ENCODE measurements at regions not wholly inside any gene's neighbourhood (a gene's known extent, or its start where the extent isn't known, plus 50 kb on each side); places are given as distances from the start of the nearest gene placed in this dataset.

DNA sequence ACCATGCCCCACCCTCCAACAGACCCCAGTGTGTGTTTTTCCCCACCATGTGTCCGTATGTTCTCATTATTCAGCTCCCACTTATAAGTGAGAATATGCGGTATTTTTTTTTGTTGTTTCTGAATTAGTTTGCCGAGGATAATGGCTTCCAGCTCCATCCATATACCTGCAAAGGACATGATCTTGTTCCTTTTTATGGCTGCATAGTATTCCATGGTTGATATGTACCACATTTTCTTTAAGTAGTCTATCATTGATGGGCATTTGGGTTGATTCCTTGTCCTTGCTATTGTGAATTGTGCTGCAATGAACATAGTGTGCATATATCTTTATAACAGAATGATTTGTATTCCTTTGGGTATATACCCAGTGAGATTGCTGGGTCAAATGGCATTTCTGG, 176.9 kb downstream of the UTRN start:
- intact Hi-C loops (cut with micrococcal nuclease) = loop anchor here (10.0 kb wide), 1 partner anchor 117 kb away; no protein-coding TSS in a partner anchor
- POLR2A ChIA-PET = no interaction called here
- H3K4me1 Mint-ChIP-seq (ENCODE audit: low read depth) = peaks cover 20% of the 10 kb centered on the region
- H3K27ac Mint-ChIP-seq = no peak overlapping the region
- TF ChIP-seq, protein P1, sequence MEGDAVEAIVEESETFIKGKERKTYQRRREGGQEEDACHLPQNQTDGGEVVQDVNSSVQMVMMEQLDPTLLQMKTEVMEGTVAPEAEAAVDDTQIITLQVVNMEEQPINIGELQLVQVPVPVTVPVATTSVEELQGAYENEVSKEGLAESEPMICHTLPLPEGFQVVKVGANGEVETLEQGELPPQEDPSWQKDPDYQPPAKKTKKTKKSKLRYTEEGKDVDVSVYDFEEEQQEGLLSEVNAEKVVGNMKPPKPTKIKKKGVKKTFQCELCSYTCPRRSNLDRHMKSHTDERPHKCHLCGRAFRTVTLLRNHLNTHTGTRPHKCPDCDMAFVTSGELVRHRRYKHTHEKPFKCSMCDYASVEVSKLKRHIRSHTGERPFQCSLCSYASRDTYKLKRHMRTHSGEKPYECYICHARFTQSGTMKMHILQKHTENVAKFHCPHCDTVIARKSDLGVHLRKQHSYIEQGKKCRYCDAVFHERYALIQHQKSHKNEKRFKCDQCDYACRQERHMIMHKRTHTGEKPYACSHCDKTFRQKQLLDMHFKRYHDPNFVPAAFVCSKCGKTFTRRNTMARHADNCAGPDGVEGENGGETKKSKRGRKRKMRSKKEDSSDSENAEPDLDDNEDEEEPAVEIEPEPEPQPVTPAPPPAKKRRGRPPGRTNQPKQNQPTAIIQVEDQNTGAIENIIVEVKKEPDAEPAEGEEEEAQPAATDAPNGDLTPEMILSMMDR (IDR thresholded peaks at IDR 0.05) = no peak
- peaks cover 44% of the 10 kb centered on the region for H3K36me3 Mint-ChIP-seq (ENCODE audit: low read depth)
- ATAC-seq (no peak), DNase-seq (no peak)
- no peaks in the 10 kb centered on the region for H3K27me3 Mint-ChIP-seq
- no peak overlapping the region for H3K4me3 Mint-ChIP-seq
- CTCF ChIA-PET = interaction anchor here (0.5 to 0.8 kb wide), 2 partner anchors 14 to 28 kb away, joined by 3 read pairs; no protein-coding TSS in a partner anchor
- no peaks in the 10 kb centered on the region for H3K9me3 Mint-ChIP-seq

DNA sequence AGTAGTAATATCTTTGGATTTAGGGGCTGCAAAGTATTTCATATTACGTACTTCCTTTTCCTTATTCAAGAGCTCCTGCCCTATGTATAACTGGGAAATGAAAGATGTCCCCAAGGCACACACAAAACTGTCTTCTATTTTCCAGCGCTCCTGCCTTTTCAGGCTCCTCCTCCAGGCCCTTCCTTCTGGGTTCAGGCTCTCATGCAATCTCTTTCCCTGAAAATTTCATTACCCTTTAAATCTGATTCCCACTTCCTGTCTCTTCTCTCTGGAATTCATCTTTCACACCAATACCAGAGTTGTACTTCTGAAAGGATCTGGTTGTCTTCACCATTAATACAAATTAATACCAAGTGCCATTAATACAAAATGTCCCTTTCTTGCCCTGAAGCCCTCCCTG, 181.6 kb downstream of the UTRN start:
- intact Hi-C loops (cut with micrococcal nuclease) = loop anchor here (10.0 kb wide), 1 partner anchor 122 kb away; no protein-coding TSS in a partner anchor
- TF ChIP-seq, protein P1 (IDR thresholded peaks at IDR 0.05) = no peak
- ChIA-PET POLR2A (no interaction called here), CTCF (interaction anchor here (1.0 to 1.4 kb wide), 3 partner anchors 12 to 32 kb away, joined by 3 read pairs; no protein-coding TSS in a partner anchor)
- ATAC-seq = no peak
- H3K4me1 Mint-ChIP-seq (ENCODE audit: low read depth) = peaks cover 23% of the 10 kb centered on the region
- H3K27me3 Mint-ChIP-seq = no peaks in the 10 kb centered on the region
- no peak for DNase-seq
- H3K27ac Mint-ChIP-seq = no peak overlapping the region
- no peak overlapping the region for H3K4me3 Mint-ChIP-seq
- peaks cover 35% of the 10 kb centered on the region for H3K36me3 Mint-ChIP-seq (ENCODE audit: low read depth)
- H3K9me3 Mint-ChIP-seq = no peaks in the 10 kb centered on the region

DNA sequence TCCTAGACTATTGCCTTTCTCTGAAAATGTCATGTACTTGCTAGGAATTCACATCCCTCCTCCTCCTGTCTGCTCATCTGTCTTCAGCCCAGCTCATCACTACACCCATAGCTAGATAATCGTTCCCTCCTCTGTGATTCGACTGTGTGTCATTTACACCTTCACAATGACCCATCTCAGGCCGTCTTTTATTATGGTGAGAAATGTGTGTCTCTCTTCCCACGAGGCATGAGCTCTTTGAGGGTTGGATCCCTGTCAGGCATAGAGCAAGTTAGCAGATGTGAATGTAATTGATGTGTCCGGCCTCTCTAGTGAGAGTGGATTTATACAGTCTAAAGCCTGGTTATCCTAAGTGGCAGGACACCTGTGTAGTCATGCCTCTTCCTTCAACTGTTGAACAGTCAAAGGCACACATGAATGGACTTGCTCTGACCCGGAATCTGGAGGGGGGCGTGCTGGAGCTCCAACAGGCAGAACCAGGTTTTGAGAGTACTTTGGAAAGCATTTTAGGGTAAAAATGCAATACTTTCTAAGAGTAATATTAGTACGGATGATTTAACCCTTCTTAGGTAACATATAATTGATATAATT, 182.1 kb downstream of the UTRN start:
- Mint-ChIP-seq H3K4me1 (ENCODE audit: low read depth) (peaks cover 23% of the 10 kb centered on the region), H3K27ac (no peak overlapping the region), H3K4me3 (no peak overlapping the region), H3K9me3 (no peaks in the 10 kb centered on the region), H3K36me3 (ENCODE audit: low read depth) (peaks cover 30% of the 10 kb centered on the region), H3K27me3 (no peaks in the 10 kb centered on the region)
- CTCF ChIA-PET = interaction anchor here (0.8 to 3.0 kb wide), 6 partner anchors 8 to 117 kb away, joined by 3 to 15 read pairs (median 3); no protein-coding TSS in a partner anchor
- POLR2A ChIA-PET = no interaction called here
- DNase-seq (no peak), ATAC-seq (no peak)
- TF ChIP-seq, protein P1 (IDR thresholded peaks at IDR 0.05) = no peak
- intact Hi-C loops (cut with micrococcal nuclease) = loop anchor here (10.0 kb wide), 1 partner anchor 122 kb away; no protein-coding TSS in a partner anchor

DNA sequence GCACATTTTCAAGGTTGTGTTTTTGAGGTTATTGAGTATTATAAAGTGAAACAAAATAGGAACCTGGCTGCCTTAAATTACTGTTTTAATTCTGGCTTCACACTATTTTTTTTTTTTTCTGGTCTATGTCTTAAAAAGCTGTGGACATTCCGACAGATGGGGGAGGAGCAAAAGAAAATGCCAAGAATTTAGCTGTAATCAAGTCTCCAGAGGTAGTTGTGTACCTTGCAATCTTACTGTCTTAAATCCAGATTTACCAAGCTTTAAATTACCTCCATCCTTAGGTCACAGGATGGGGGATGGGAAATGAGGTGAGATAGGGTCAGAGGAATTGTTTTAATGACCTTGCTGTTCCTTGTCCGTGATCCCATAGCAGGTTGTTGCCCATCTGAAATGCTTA, 182.8 kb downstream of the UTRN start:
- peaks cover 27% of the 10 kb centered on the region for H3K36me3 Mint-ChIP-seq (ENCODE audit: low read depth)
- intact Hi-C loops (cut with micrococcal nuclease) = loop anchor here (10.0 kb wide), 1 partner anchor 123 kb away; no protein-coding TSS in a partner anchor

More for the DNA sequence above, 182.8 kb downstream of the UTRN start:
- ChIA-PET CTCF (interaction anchor here (0.8 to 3.0 kb wide), 4 partner anchors 8 to 118 kb away, joined by 3 to 15 read pairs (median 4); no protein-coding TSS in a partner anchor), POLR2A (interaction anchor here (1.3 kb wide), 2 partner anchors 12 to 126 kb away, joined by 4 to 6 read pairs; no protein-coding TSS in a partner anchor)
- ATAC-seq (no peak), DNase-seq (no peak)
- Mint-ChIP-seq H3K4me3 (no peak overlapping the region), H3K27ac (no peak overlapping the region), H3K27me3 (no peaks in the 10 kb centered on the region), H3K9me3 (no peaks in the 10 kb centered on the region), H3K4me1 (ENCODE audit: low read depth) (peaks cover 23% of the 10 kb centered on the region)
- TF ChIP-seq, protein P1 (IDR thresholded peaks at IDR 0.05) = no peak
